CD14-positive monocyte (primary cell): ENCODE measurements at regions not wholly inside any gene's neighbourhood (a gene's known extent, or its start where the extent isn't known, plus 50 kb on each side); places are given as distances from the start of the nearest gene placed in this dataset.

ENCODE experiments used
- DNase-seq, 3 donors: peaks; one replicate each; pipeline ENCODE4 v3.0.0-alpha.2; 2011 to 2022
- H2AFZ ChIP-seq: 2 replicates; pipeline ENCODE4 v1.6.0; 2012; ENCODE audit warnings: mild to moderate bottlenecking, low read depth, low read length, inconsistent platforms; ENCODE audit not compliant: insufficient read depth, poor library complexity, severe bottlenecking
- H3K27ac ChIP-seq, 2 donors: 1 replicate in 1 of 2; 2 replicates in 1 of 2; pipeline ENCODE4 v1.5.1; 2012 to 2013; ENCODE audit warnings: low read length in 2 of 2, control low read depth in 1 of 2, inconsistent platforms in 1 of 2, low read depth in 1 of 2, mild to moderate bottlenecking in 1 of 2
- H3K27me3 ChIP-seq, 2 donors: one replicate each; pipeline versions ENCODE4 v1.6.0 to v1.6.1; 2011 to 2013; ENCODE audit warnings: low read length in 2 of 2; ENCODE audit not compliant: control insufficient read depth in 2 of 2, insufficient read depth in 2 of 2
- H3K36me3 ChIP-seq, 2 donors: replicated peaks in 1 of 2; 1 replicate in 1 of 2; 2 replicates in 1 of 2; pipeline versions ENCODE4 v1.5.1 to v1.6.1; 2012 to 2013; ENCODE audit warnings: low read length in 2 of 2, control low read depth in 1 of 2, inconsistent platforms in 1 of 2, mild to moderate bottlenecking in 1 of 2; ENCODE audit not compliant: insufficient read depth in 2 of 2, control insufficient read depth in 1 of 2
- H3K4me1 ChIP-seq, 2 donors: 1 replicate in 1 of 2; 2 replicates in 1 of 2; pipeline versions ENCODE4 v1.5.1 to v1.6.1; 2012 to 2013; ENCODE audit warnings: low read length in 2 of 2, control low read depth in 1 of 2, inconsistent platforms in 1 of 2, mild to moderate bottlenecking in 1 of 2, moderate library complexity in 1 of 2; ENCODE audit not compliant: insufficient read depth in 2 of 2, control insufficient read depth in 1 of 2
- H3K4me2 ChIP-seq: replicated peaks from 2 replicates; pipeline ENCODE3; 2012; ENCODE audit warnings: low read length, moderate library complexity, mild to moderate bottlenecking; ENCODE audit not compliant: poor library complexity, severe bottlenecking; ENCODE audit errors: extremely low read depth
- H3K4me3 ChIP-seq, 3 experiments: fragments of 200-600 bp in 1 of 3; sonication (generic) in 1 of 3; replicated peaks in 1 of 3; 1 replicate in 2 of 3; 2 replicates in 1 of 3; pipeline ENCODE4 v1.5.1; 2011 to 2013; ENCODE audit warnings: low read length in 3 of 3, mild to moderate bottlenecking in 3 of 3, control low read depth in 2 of 3, low read depth in 2 of 3, inconsistent platforms in 1 of 3, moderate library complexity in 1 of 3
- H3K79me2 ChIP-seq: 2 replicates; pipeline ENCODE4 v1.6.0; 2012; ENCODE audit warnings: mild to moderate bottlenecking, control low read depth, inconsistent platforms, low read length, moderate library complexity; ENCODE audit not compliant: insufficient read depth
- H3K9ac ChIP-seq: 2 replicates; pipeline ENCODE4 v1.6.0; 2017; ENCODE audit warnings: low read length, mild to moderate bottlenecking; ENCODE audit not compliant: insufficient read depth, poor library complexity, severe bottlenecking
- H3K9me3 ChIP-seq, 2 donors: replicated peaks in 1 of 2; 1 replicate in 1 of 2; 2 replicates in 1 of 2; pipeline versions ENCODE4 v1.5.1 to v1.6.1; 2012 to 2013; ENCODE audit warnings: low read length in 2 of 2, control low read depth in 1 of 2; ENCODE audit not compliant: control insufficient read depth in 1 of 2, insufficient read depth in 1 of 2
- H4K20me1 ChIP-seq: 2 replicates; pipeline ENCODE4 v1.6.0; 2012; ENCODE audit warnings: mild to moderate bottlenecking, low read length, control low read depth, moderate library complexity; ENCODE audit not compliant: insufficient read depth
- H3K27ac Mint-ChIP-seq, 7 donors: one replicate each; pipeline ENCODE4 v1.8.0; 2020; ENCODE audit warnings: mild to moderate bottlenecking in 7 of 7, mixed read lengths in 7 of 7, moderate library complexity in 6 of 7, inconsistent platforms in 2 of 7
- H3K27me3 Mint-ChIP-seq, 3 donors: one replicate each; pipeline ENCODE4 v1.8.0; 2021 to 2022; ENCODE audit warnings: low read depth in 3 of 3, mild to moderate bottlenecking in 3 of 3, mixed read lengths in 3 of 3, moderate library complexity in 3 of 3, inconsistent platforms in 1 of 3
- H3K36me3 Mint-ChIP-seq, 2 donors: one replicate each; pipeline ENCODE4 v1.8.0; 2020; ENCODE audit warnings: mixed read lengths in 2 of 2, inconsistent platforms in 1 of 2, mild to moderate bottlenecking in 1 of 2
- H3K4me1 Mint-ChIP-seq: one replicate; pipeline ENCODE4 v1.8.0; 2020; ENCODE audit warnings: mild to moderate bottlenecking, mixed read lengths
- H3K4me3 Mint-ChIP-seq, 2 donors: one replicate each; pipeline ENCODE4 v1.8.0; 2020; ENCODE audit warnings: mild to moderate bottlenecking in 2 of 2, mixed read lengths in 2 of 2, moderate library complexity in 1 of 2
- H3K9me3 Mint-ChIP-seq, 7 donors: one replicate each; pipeline ENCODE4 v1.8.0; 2020 to 2022; ENCODE audit warnings: mixed read lengths in 7 of 7, mild to moderate bottlenecking in 6 of 7, moderate library complexity in 6 of 7, inconsistent platforms in 2 of 7
- WGBS: methylation state at CpG from one replicate; pipeline ENCODE4 v1.1.5; 2013; ENCODE audit warnings: missing lambda C conversion rate; ENCODE audit not compliant: insufficient coverage; 5-methylcytosine and 5-hydroxymethylcytosine counted together
- intact Hi-C, 2 donors: fragments of 100-400 bp; cut with micrococcal nuclease; formaldehyde crosslinking; loops; one replicate each; pipeline versions ENCODE4 v1.15.0 to v1.15.1; 2023
- TF ChIP-seq, protein P1 (sequence below): fragments of 200-600 bp; IDR thresholded peaks from one replicate; pipeline ENCODE4 v1.8.0; 2022; ENCODE audit warnings: antibody characterized with exemption, mild to moderate bottlenecking

DNA sequence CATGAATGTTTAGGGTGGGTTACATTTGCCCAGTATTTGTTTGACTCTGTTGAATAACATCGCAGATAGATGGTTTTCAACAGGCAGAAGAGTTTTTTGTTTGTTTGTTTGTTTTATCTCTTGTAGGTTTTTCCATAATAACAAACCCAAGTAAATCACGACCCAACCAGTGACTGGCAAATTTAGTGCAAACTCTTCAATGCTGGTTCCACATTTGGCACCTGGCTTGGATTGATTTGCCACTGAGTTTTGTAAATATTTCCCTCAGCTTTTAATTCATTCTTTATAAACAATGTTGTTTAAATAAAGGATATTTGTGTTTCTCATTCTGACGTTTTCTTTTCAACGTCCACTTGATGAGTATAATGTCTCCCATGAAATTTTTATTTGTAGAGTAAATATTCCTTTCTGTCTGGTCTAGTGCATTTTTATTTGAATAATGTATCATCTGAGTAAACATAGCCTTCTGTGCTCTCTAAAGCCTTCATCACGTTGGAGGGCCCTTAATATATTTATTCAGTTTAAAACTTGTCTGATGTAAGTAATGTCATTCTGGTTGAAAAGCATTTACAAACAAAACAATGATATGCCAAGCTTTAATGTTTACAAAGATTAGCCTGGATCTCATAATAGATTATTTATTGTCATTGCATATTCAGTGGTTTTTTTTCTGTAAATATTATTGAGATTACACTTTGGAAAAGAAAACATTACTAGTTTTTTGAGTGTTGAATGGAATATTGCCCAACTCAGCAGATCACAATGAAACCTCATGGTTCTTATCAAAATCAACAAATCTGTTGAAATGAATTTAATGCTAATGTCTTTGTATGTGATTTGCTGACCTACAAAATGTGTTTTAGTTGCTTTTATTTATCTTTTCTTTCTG is 90.4 kb upstream of the PEG3 start:
- TF ChIP-seq, protein P1, sequence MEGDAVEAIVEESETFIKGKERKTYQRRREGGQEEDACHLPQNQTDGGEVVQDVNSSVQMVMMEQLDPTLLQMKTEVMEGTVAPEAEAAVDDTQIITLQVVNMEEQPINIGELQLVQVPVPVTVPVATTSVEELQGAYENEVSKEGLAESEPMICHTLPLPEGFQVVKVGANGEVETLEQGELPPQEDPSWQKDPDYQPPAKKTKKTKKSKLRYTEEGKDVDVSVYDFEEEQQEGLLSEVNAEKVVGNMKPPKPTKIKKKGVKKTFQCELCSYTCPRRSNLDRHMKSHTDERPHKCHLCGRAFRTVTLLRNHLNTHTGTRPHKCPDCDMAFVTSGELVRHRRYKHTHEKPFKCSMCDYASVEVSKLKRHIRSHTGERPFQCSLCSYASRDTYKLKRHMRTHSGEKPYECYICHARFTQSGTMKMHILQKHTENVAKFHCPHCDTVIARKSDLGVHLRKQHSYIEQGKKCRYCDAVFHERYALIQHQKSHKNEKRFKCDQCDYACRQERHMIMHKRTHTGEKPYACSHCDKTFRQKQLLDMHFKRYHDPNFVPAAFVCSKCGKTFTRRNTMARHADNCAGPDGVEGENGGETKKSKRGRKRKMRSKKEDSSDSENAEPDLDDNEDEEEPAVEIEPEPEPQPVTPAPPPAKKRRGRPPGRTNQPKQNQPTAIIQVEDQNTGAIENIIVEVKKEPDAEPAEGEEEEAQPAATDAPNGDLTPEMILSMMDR = no peak

DNA sequence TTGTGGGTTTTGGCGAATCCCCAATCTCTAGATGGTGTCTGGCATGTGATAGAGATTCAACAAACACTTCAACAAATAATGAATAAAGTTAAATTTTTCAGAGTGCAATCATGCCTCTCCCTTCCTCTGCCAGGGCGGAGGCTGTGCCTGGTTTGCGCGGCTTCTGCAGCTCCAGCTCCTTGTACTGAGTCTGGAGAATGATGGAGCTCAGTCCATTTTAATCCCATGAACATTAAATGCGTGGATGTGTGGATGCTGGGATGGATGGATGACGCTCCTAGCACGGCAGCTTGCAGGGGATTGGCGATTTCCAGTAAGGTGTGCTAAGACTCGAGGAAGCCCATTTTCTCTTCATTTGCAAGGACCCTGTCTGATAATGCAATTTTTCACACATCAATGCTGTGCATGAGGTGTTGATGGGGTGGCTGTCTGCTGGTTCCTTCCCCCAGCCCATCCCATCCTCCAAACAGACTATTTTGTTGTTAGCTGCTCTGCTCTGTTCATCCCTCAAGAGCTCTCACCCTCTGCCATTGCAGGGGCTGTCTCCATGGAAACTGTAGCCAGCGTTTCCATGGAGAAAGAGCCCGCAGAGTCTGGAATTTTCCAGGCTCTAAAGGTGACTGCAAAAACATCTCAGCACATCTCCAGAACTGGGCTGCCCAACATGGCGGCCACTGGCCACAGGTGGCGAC is 92.6 kb upstream of the PEG3 start:
- H3K27me3 ChIP-seq = no peaks in the 10 kb centered on the region
- 70% methylated on average over 5 of the region's 13 CpGs for WGBS
- no peak overlapping the region for H3K4me2 ChIP-seq
- H2AFZ ChIP-seq = no peak overlapping the region
- Mint-ChIP-seq H3K9me3 (peaks cover 21 to 79% (median 63%) of the 10 kb centered on the region in 7 donors), H3K27ac (no peak overlapping the region), H3K4me1 (no peaks in the 10 kb centered on the region), H3K4me3 (no peak overlapping the region), H3K36me3 (no peaks in the 10 kb centered on the region), H3K27me3 (peaks cover 0 to 2% (median 1%) of the 10 kb centered on the region in 3 donors)
- H3K9me3 ChIP-seq = peaks cover 70 to 95% of the 10 kb centered on the region in 2 donors
- no peaks in the 10 kb centered on the region for H3K36me3 ChIP-seq
- H3K4me1 ChIP-seq = no peaks in the 10 kb centered on the region
- H3K9ac ChIP-seq = no peak overlapping the region
- TF ChIP-seq, protein P1 = no peak
- no peak overlapping the region for H3K4me3 ChIP-seq
- H4K20me1 ChIP-seq = no peaks in the 10 kb centered on the region
- intact Hi-C loops = no loop called here
- H3K27ac ChIP-seq = no peak overlapping the region
- no peaks in the 10 kb centered on the region for H3K79me2 ChIP-seq
- no peak for DNase-seq

More for the DNA sequence above, 90.4 kb upstream of the PEG3 start:
- H3K27ac Mint-ChIP-seq = no peak overlapping the region
- Histone ChIP-seq H4K20me1 (no peaks in the 10 kb centered on the region), H3K4me2 (no peak overlapping the region), H3K79me2 (no peaks in the 10 kb centered on the region), H3K36me3 (no peaks in the 10 kb centered on the region), H3K9me3 (peaks cover 69 to 90% of the 10 kb centered on the region in 2 donors), H3K27me3 (no peaks in the 10 kb centered on the region), H3K4me1 (no peaks in the 10 kb centered on the region), H3K9ac (no peak overlapping the region), H2AFZ (no peak overlapping the region), H3K27ac (no peak overlapping the region), H3K4me3 (no peak overlapping the region)
- peaks cover 0 to 2% (median 1%) of the 10 kb centered on the region in 3 donors for H3K27me3 Mint-ChIP-seq
- no peak overlapping the region for H3K4me3 Mint-ChIP-seq
- peaks cover 20 to 82% (median 54%) of the 10 kb centered on the region in 7 donors for H3K9me3 Mint-ChIP-seq
- intact Hi-C loops = no loop called here
- H3K4me1 Mint-ChIP-seq = no peaks in the 10 kb centered on the region
- DNase-seq = no peak
- no peaks in the 10 kb centered on the region for H3K36me3 Mint-ChIP-seq
- no CpG with 5 or more reads among the region's 5 CpGs for WGBS
